ENCODE measurements at regions not wholly inside any gene's neighbourhood (a gene's known extent, or its start where the extent isn't known, plus 50 kb on each side); places are given as distances from the start of the nearest gene placed in this dataset.

DNA sequence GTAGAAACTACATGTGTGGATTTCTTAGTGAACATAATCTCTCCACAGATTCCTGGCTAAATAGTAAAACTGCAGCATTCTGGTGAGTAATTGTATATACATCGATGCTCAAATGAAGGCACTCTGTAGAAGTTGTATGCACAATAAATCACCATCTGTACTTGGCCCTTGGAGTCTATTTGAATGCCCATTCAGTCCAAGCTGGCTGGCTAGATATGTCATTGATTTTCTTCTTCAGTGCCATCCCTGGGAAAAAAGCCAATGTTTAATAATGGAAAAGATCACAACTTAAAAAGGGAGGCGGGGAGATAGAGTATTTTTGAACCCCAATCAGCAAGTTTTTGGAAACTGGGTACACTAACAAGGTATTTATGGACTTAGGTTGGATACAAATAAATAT is 381.0 kb upstream of the TEX13C start:
- TF ChIP-seq, protein P1, sequence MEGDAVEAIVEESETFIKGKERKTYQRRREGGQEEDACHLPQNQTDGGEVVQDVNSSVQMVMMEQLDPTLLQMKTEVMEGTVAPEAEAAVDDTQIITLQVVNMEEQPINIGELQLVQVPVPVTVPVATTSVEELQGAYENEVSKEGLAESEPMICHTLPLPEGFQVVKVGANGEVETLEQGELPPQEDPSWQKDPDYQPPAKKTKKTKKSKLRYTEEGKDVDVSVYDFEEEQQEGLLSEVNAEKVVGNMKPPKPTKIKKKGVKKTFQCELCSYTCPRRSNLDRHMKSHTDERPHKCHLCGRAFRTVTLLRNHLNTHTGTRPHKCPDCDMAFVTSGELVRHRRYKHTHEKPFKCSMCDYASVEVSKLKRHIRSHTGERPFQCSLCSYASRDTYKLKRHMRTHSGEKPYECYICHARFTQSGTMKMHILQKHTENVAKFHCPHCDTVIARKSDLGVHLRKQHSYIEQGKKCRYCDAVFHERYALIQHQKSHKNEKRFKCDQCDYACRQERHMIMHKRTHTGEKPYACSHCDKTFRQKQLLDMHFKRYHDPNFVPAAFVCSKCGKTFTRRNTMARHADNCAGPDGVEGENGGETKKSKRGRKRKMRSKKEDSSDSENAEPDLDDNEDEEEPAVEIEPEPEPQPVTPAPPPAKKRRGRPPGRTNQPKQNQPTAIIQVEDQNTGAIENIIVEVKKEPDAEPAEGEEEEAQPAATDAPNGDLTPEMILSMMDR (IDR thresholded peaks at IDR 0.05) = no peak
- TF ChIP-seq POLR2A (IDR thresholded peaks at IDR 0.05) = no peak
